ENCODE measurements at regions not wholly inside any gene's neighbourhood (a gene's known extent, or its start where the extent isn't known, plus 50 kb on each side); places are given as distances from the start of the nearest gene placed in this dataset.

GRCh38 chr5:167710444-167711073 is 580.9 kb upstream of the WWC1 start (continued):
- TF ChIP-seq, protein P1, sequence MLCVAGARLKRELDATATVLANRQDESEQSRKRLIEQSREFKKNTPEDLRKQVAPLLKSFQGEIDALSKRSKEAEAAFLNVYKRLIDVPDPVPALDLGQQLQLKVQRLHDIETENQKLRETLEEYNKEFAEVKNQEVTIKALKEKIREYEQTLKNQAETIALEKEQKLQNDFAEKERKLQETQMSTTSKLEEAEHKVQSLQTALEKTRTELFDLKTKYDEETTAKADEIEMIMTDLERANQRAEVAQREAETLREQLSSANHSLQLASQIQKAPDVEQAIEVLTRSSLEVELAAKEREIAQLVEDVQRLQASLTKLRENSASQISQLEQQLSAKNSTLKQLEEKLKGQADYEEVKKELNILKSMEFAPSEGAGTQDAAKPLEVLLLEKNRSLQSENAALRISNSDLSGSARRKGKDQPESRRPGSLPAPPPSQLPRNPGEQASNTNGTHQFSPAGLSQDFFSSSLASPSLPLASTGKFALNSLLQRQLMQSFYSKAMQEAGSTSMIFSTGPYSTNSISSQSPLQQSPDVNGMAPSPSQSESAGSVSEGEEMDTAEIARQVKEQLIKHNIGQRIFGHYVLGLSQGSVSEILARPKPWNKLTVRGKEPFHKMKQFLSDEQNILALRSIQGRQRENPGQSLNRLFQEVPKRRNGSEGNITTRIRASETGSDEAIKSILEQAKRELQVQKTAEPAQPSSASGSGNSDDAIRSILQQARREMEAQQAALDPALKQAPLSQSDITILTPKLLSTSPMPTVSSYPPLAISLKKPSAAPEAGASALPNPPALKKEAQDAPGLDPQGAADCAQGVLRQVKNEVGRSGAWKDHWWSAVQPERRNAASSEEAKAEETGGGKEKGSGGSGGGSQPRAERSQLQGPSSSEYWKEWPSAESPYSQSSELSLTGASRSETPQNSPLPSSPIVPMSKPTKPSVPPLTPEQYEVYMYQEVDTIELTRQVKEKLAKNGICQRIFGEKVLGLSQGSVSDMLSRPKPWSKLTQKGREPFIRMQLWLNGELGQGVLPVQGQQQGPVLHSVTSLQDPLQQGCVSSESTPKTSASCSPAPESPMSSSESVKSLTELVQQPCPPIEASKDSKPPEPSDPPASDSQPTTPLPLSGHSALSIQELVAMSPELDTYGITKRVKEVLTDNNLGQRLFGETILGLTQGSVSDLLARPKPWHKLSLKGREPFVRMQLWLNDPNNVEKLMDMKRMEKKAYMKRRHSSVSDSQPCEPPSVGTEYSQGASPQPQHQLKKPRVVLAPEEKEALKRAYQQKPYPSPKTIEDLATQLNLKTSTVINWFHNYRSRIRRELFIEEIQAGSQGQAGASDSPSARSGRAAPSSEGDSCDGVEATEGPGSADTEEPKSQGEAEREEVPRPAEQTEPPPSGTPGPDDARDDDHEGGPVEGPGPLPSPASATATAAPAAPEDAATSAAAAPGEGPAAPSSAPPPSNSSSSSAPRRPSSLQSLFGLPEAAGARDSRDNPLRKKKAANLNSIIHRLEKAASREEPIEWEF (IDR thresholded peaks at IDR 0.05; ENCODE audit: insufficient replicate concordance, low read depth, low read length): no peak
- TF ChIP-seq SMAD5 (IDR thresholded peaks at IDR 0.05; ENCODE audit: low read depth): no peak
- TF ChIP-seq CBX5 (IDR thresholded peaks at IDR 0.05; ENCODE audit: low read depth): no peak
- no peak for TF ChIP-seq POLR2AphosphoS2 (IDR thresholded peaks at IDR 0.05; ENCODE audit: low read depth, low read length)
- TF ChIP-seq DPF2 (IDR thresholded peaks at IDR 0.05): no peak
- TF ChIP-seq, protein P2, sequence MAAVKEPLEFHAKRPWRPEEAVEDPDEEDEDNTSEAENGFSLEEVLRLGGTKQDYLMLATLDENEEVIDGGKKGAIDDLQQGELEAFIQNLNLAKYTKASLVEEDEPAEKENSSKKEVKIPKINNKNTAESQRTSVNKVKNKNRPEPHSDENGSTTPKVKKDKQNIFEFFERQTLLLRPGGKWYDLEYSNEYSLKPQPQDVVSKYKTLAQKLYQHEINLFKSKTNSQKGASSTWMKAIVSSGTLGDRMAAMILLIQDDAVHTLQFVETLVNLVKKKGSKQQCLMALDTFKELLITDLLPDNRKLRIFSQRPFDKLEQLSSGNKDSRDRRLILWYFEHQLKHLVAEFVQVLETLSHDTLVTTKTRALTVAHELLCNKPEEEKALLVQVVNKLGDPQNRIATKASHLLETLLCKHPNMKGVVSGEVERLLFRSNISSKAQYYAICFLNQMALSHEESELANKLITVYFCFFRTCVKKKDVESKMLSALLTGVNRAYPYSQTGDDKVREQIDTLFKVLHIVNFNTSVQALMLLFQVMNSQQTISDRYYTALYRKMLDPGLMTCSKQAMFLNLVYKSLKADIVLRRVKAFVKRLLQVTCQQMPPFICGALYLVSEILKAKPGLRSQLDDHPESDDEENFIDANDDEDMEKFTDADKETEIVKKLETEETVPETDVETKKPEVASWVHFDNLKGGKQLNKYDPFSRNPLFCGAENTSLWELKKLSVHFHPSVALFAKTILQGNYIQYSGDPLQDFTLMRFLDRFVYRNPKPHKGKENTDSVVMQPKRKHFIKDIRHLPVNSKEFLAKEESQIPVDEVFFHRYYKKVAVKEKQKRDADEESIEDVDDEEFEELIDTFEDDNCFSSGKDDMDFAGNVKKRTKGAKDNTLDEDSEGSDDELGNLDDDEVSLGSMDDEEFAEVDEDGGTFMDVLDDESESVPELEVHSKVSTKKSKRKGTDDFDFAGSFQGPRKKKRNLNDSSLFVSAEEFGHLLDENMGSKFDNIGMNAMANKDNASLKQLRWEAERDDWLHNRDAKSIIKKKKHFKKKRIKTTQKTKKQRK (IDR thresholded peaks at IDR 0.05; ENCODE audit: low read depth, low read length): no peak
- TF ChIP-seq RFX5 (IDR thresholded peaks at IDR 0.05; ENCODE audit: low read depth, low read length): no peak
- TF ChIP-seq LARP7 (IDR thresholded peaks at IDR 0.05): no peak

Measured in GM12878 (cell line).